ENCODE measurements at regions not wholly inside any gene's neighbourhood (a gene's known extent, or its start where the extent isn't known, plus 50 kb on each side); places are given as distances from the start of the nearest gene placed in this dataset.

DNA sequence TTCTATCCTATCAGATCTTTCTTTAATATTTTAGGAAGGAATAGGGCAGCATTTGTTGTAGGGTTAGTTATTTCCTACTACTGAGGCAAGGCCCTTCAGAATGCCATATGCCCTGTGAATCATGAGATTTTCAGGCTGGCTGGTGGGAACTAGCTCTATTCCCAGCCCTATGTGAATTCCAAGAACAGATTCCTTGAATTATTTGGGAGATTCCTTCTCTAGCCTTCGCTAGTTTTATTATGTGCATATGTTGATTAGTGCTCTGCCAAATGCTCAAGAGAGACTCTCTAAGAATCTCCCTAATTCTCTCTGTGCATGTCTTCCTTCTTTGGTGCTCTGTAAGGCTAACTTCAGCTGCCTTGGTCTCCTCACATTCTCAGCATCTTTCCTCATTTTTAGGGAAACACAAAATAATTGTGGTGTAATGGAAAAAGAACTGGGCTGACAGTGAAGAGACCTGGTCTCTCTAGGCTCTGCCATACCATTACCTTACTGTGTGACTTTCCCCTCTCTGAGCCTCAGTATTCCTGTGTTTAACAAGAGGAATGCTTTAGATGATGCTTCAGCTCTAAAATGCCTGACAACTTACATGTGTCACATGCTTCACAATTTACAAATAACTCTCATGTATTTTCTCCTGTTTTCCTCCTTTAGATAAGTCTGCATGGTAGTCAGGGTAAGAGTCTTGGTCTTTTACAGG is 79.7 kb downstream of the VMA21 start:
- H3K27ac Mint-ChIP-seq = no peak overlapping the region
- no peaks in the 10 kb centered on the region for H3K36me3 Mint-ChIP-seq
- no peaks in the 10 kb centered on the region for H3K9me3 Mint-ChIP-seq
- no peak for DNase-seq (ENCODE audit: low spot score in 2 of 2)
- ATAC-seq = no peak

- ATAC-seq (no peak), DNase-seq (ENCODE audit: low spot score in 2 of 2) (no peak)
- Mint-ChIP-seq H3K9me3 (no peaks in the 10 kb centered on the region), H3K36me3 (no peaks in the 10 kb centered on the region), H3K27ac (no peak overlapping the region)
Measured at GRCh38 chrX:151478058-151478457, 81.1 kb downstream of the VMA21 start.

DNA sequence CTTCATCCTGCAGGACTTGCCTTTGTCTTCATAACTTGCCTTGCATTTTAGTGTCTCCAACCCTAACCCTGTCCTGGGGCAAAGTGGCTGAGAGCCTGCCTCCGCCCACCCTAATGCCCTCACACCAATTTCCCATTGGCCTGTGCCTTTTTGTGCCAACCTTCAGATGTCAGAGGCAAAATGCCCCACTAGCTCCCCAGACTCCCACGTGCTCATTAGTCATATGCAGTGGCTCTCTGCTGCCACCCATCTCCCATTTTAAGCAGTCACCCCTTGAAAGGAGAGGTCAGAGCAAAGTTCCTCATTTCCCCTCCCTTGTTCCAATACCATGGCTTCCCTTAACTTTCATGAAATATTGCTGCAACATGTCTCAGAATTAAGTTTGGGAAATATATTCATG is 74.8 kb upstream of the PASD1 start:
- Mint-ChIP-seq H3K9me3 (no peaks in the 10 kb centered on the region), H3K36me3 (no peaks in the 10 kb centered on the region), H3K27ac (peak overlapping the region in 1 of 2 donors; percentile 9)
- no peak for DNase-seq (ENCODE audit: low spot score in 2 of 2)
- peak in 1 of 2 donors; percentile 40 for ATAC-seq

DNA sequence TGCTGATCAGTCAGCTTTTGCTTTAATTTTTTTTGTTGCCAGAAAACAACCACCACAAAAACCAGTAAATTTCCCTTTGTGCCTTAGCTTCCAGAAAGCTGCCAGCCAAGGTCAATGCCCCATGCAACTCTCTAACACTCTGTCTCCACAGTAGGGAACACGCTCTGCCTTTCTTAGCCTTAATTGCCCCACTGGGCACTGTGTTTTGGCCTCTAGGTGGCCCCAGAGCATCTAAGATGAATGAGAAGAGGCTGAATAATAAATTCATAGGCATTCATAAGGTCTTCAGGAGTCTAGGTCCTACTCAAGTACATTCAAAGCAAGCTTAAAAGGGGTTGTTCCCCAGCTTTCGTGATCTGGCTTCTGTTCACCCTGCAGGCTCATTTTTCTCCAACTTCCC is 57.7 kb upstream of the PASD1 start:
- Mint-ChIP-seq H3K27ac (no peak overlapping the region), H3K9me3 (no peaks in the 10 kb centered on the region), H3K36me3 (no peaks in the 10 kb centered on the region)
- ATAC-seq (no peak), DNase-seq (ENCODE audit: low spot score in 2 of 2) (no peak)

- ATAC-seq = no peak
- DNase-seq (ENCODE audit: low spot score in 2 of 2) = no peak
- Mint-ChIP-seq H3K36me3 (no peaks in the 10 kb centered on the region), H3K27ac (no peak overlapping the region), H3K9me3 (no peaks in the 10 kb centered on the region)
Measured at GRCh38 chrX:151510203-151510602, 53.3 kb upstream of the PASD1 start.

DNA sequence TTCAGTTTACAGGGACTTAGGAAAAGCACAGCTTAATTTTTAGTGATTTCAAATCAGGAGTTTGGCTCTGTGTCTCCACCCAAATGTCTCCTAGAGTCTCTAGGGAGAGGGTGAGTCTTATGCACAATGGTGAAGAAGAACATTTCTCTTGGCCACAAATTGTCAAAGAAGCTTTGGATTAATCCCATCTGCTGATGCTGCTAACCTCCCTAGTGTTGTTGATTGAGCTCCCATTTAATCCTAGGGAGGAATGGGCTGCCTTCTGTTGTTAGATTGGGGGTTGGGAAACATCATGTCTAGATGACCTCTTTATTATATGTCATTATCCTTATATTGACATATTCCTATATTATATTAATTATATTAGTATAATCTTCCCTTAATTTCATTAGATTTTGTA is 50.0 kb upstream of the PASD1 start:
- Mint-ChIP-seq H3K36me3 (no peaks in the 10 kb centered on the region), H3K27ac (no peak overlapping the region), H3K9me3 (no peaks in the 10 kb centered on the region)
- ATAC-seq = no peak
- DNase-seq (ENCODE audit: low spot score in 2 of 2) = no peak

Data from activated naive CD4-positive, alpha-beta T cell treated with anti-CD3 and anti-CD28 coated beads, Interleukin-2, amount 50 U/mL, for 72 hours (primary cell).